ENCODE measurements at regions not wholly inside any gene's neighbourhood (a gene's known extent, or its start where the extent isn't known, plus 50 kb on each side); places are given as distances from the start of the nearest gene placed in this dataset.

GRCh38 chr5:166834246-166834645 is 1457.2 kb upstream of the WWC1 start:
- Mint-ChIP-seq H3K27me3 (ENCODE audit: low read depth in 3 of 3) (no peaks in the 10 kb centered on the region), H3K9me3 (peaks cover 0 to 11% (median 2%) of the 10 kb centered on the region in 7 donors), H3K4me3 (no peak overlapping the region), H3K4me1 (no peaks in the 10 kb centered on the region), H3K27ac (no peak overlapping the region), H3K36me3 (no peaks in the 10 kb centered on the region)
- Histone ChIP-seq H2AFZ (ENCODE audit: insufficient read depth, low read depth, low read length, poor library complexity, severe bottlenecking) (no peak overlapping the region), H3K9me3 (replicated peaks in 1 of 2; ENCODE audit: control insufficient read depth in 1 of 2, insufficient read depth in 1 of 2, low read length in 2 of 2) (peaks cover 0 to 8% of the 10 kb centered on the region in 2 donors), H3K27me3 (ENCODE audit: control insufficient read depth in 2 of 2, insufficient read depth in 2 of 2, low read length in 2 of 2) (no peaks in the 10 kb centered on the region), H3K36me3 (replicated peaks in 1 of 2; ENCODE audit: control insufficient read depth in 1 of 2, insufficient read depth in 2 of 2, low read length in 2 of 2) (no peaks in the 10 kb centered on the region), H3K27ac (ENCODE audit: low read depth in 1 of 2, low read length in 2 of 2) (no peak overlapping the region), H3K4me3 (replicated peaks in 1 of 3; ENCODE audit: low read depth in 2 of 3, low read length in 3 of 3) (no peak overlapping the region), H3K9ac (ENCODE audit: insufficient read depth, low read length, poor library complexity, severe bottlenecking) (no peak overlapping the region), H3K79me2 (ENCODE audit: insufficient read depth, low read length) (no peaks in the 10 kb centered on the region), H4K20me1 (ENCODE audit: insufficient read depth, low read length) (no peaks in the 10 kb centered on the region), H3K4me1 (ENCODE audit: control insufficient read depth in 1 of 2, insufficient read depth in 2 of 2, low read length in 2 of 2) (no peaks in the 10 kb centered on the region), H3K4me2 (replicated peaks; ENCODE audit: extremely low read depth, low read length, poor library complexity, severe bottlenecking) (no peak overlapping the region)
- intact Hi-C loops (cut with micrococcal nuclease), result no loop called here
- no peak for TF ChIP-seq CTCF (IDR thresholded peaks at IDR 0.05)
- no peak for DNase-seq
- no CpG with 5 or more reads among the region's 2 CpGs for WGBS (ENCODE audit: insufficient coverage)

- Mint-ChIP-seq H3K27me3 (ENCODE audit: low read depth in 3 of 3) (peaks cover 0 to 4% (median 2%) of the 10 kb centered on the region in 3 donors), H3K9me3 (peaks cover 2 to 12% (median 9%) of the 10 kb centered on the region in 7 donors), H3K36me3 (no peaks in the 10 kb centered on the region), H3K4me3 (no peak overlapping the region), H3K4me1 (no peaks in the 10 kb centered on the region), H3K27ac (peak overlapping the region in 1 of 7 donors; percentile 59)
- WGBS (ENCODE audit: insufficient coverage), result 88% methylated on average over 3 of the region's 4 CpGs
- Histone ChIP-seq H3K36me3 (replicated peaks in 1 of 2; ENCODE audit: control insufficient read depth in 1 of 2, insufficient read depth in 2 of 2, low read length in 2 of 2) (no peaks in the 10 kb centered on the region), H2AFZ (ENCODE audit: insufficient read depth, low read depth, low read length, poor library complexity, severe bottlenecking) (no peak overlapping the region), H3K9me3 (replicated peaks in 1 of 2; ENCODE audit: control insufficient read depth in 1 of 2, insufficient read depth in 1 of 2, low read length in 2 of 2) (peaks cover 0 to 7% of the 10 kb centered on the region in 2 donors), H3K27me3 (ENCODE audit: control insufficient read depth in 2 of 2, insufficient read depth in 2 of 2, low read length in 2 of 2) (no peaks in the 10 kb centered on the region), H3K4me1 (ENCODE audit: control insufficient read depth in 1 of 2, insufficient read depth in 2 of 2, low read length in 2 of 2) (no peaks in the 10 kb centered on the region), H3K4me2 (replicated peaks; ENCODE audit: extremely low read depth, low read length, poor library complexity, severe bottlenecking) (no peak overlapping the region), H3K79me2 (ENCODE audit: insufficient read depth, low read length) (no peaks in the 10 kb centered on the region), H3K9ac (ENCODE audit: insufficient read depth, low read length, poor library complexity, severe bottlenecking) (no peak overlapping the region), H3K27ac (ENCODE audit: low read depth in 1 of 2, low read length in 2 of 2) (no peak overlapping the region), H4K20me1 (ENCODE audit: insufficient read depth, low read length) (no peaks in the 10 kb centered on the region), H3K4me3 (replicated peaks in 1 of 3; ENCODE audit: low read depth in 2 of 3, low read length in 3 of 3) (no peak overlapping the region)
- intact Hi-C loops (cut with micrococcal nuclease), result no loop called here
- no peak for DNase-seq
- no peak for TF ChIP-seq CTCF (IDR thresholded peaks at IDR 0.05)
Measured at GRCh38 chr5:166845044-166845443, 1446.4 kb upstream of the WWC1 start.

Data from CD14-positive monocyte (primary cell).